ACHN (cell line): ENCODE measurements at regions not wholly inside any gene's neighbourhood (a gene's known extent, or its start where the extent isn't known, plus 50 kb on each side); places are given as distances from the start of the nearest gene placed in this dataset.
A peak's percentile ranks its signal among the peaks of the same experiment; 100 is the strongest.

Experiments used
- DNase-seq: peaks from one replicate; pipeline ENCODE4 v3.0.0-alpha.2; 2015
- in situ Hi-C: cut with HindIII; loops from 2 replicates; pipeline ENCODE4 v1.10.0; 2017; ENCODE audit warnings: low sequenced_read_pairs, low pct_ligation_motif_present, low pct_unique_long_range_greater_than_20kb

- in situ Hi-C loops, result no loop called here
- DNase-seq, result no peak
Measured at GRCh38 chr21:35488946-35489345, 439.8 kb upstream of the RUNX1 start.

GRCh38 chr21:35485364-35485763, 436.3 kb upstream of the RUNX1 start:
- in situ Hi-C loops, result no loop called here
- no peak for DNase-seq

- in situ Hi-C loops, result no loop called here
- DNase-seq, result no peak
Measured at GRCh38 chr21:35484851-35485250, 435.7 kb upstream of the RUNX1 start.

GRCh38 chr21:35484032-35484431, 434.9 kb upstream of the RUNX1 start:
- in situ Hi-C loops, result no loop called here
- no peak for DNase-seq

- in situ Hi-C loops, result no loop called here
- no peak for DNase-seq
Measured at GRCh38 chr21:35482933-35483662, 434.0 kb upstream of the RUNX1 start.

GRCh38 chr21:35482096-35482495, 433.0 kb upstream of the RUNX1 start:
- in situ Hi-C loops, result no loop called here
- no peak for DNase-seq

GRCh38 chr21:35481005-35481404, 431.9 kb upstream of the RUNX1 start:
- in situ Hi-C loops, result no loop called here
- DNase-seq, result no peak

GRCh38 chr21:35479529-35479928, 430.4 kb upstream of the RUNX1 start:
- DNase-seq, result no peak
- in situ Hi-C loops, result no loop called here

GRCh38 chr21:35479065-35479448, 430.0 kb upstream of the RUNX1 start:
- no peak for DNase-seq
- in situ Hi-C loops, result no loop called here

GRCh38 chr21:35478161-35479064, 429.3 kb upstream of the RUNX1 start:
- in situ Hi-C loops, result no loop called here
- no peak for DNase-seq

GRCh38 chr21:35477622-35478021, 428.5 kb upstream of the RUNX1 start:
- in situ Hi-C loops, result no loop called here
- DNase-seq, result no peak

GRCh38 chr21:35476621-35477395, 427.7 kb upstream of the RUNX1 start:
- in situ Hi-C loops, result no loop called here
- DNase-seq, result peak; percentile 1

GRCh38 chr21:35475762-35476161, 426.7 kb upstream of the RUNX1 start:
- DNase-seq, result no peak
- in situ Hi-C loops, result no loop called here

GRCh38 chr21:35475009-35475408, 425.9 kb upstream of the RUNX1 start:
- DNase-seq, result no peak
- in situ Hi-C loops, result no loop called here

- DNase-seq, result no peak
- in situ Hi-C loops, result no loop called here
Measured at GRCh38 chr21:35473496-35473895, 424.4 kb upstream of the RUNX1 start.

GRCh38 chr21:35470522-35470921, 421.4 kb upstream of the RUNX1 start:
- no peak for DNase-seq

GRCh38 chr21:35469498-35469897, 420.4 kb upstream of the RUNX1 start:
- in situ Hi-C loops, result no loop called here
- DNase-seq, result no peak

More at GRCh38 chr21:35470522-35470921, 421.4 kb upstream of the RUNX1 start:
- in situ Hi-C loops, result no loop called here

GRCh38 chr21:35468991-35469390, 419.9 kb upstream of the RUNX1 start:
- in situ Hi-C loops, result no loop called here
- DNase-seq, result no peak

- no peak for DNase-seq
- in situ Hi-C loops, result no loop called here
Measured at GRCh38 chr21:35467566-35467965, 418.5 kb upstream of the RUNX1 start.
